ENCODE measurements at regions not wholly inside any gene's neighbourhood (a gene's known extent, or its start where the extent isn't known, plus 50 kb on each side); places are given as distances from the start of the nearest gene placed in this dataset.

DNA sequence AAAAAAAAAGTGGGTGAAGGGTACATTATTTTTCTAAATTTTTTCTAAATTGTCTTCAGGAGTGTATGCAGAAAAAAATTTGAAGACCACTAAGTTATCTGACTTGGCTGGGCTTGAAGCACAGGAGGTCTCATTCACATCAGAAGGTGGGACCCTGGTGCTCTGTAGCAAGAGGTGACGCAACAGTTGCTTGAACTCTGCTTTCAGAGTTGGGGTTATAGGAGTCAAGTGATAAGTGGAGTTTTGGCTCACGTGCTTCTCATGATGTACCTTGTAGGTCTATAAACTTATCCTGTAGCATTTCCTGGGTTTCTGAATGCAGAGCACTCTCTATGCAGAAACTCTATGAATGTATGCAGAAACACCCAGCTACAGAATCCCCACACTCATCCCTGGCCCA lies 58.5 kb upstream of the FOXC1 start:
- no peak for DNase-seq (ENCODE audit: low read depth, low spot score)

DNA sequence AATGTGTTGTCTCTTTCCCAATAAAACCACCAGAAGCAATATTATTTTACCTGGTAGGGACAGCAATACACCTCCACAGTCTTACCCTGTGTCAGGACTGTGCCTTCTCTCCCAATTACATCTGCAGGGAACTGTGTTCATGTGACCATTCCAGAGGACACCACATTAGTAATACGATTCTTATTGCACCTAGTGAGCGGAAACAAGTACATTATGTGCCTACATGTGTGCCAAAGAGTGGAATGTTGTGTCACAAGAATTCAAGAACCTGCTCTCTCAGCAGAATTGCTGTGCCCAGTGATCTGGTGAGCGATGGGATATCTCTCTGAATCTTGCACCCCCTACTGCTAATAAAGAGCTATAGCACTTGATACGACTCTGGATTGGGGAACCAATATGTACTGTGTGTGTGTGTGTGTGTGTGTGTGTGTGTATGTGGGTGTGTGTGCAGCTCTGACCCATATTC lies 57.4 kb upstream of the FOXC1 start:
- DNase-seq (ENCODE audit: low read depth, low spot score): no peak

DNA sequence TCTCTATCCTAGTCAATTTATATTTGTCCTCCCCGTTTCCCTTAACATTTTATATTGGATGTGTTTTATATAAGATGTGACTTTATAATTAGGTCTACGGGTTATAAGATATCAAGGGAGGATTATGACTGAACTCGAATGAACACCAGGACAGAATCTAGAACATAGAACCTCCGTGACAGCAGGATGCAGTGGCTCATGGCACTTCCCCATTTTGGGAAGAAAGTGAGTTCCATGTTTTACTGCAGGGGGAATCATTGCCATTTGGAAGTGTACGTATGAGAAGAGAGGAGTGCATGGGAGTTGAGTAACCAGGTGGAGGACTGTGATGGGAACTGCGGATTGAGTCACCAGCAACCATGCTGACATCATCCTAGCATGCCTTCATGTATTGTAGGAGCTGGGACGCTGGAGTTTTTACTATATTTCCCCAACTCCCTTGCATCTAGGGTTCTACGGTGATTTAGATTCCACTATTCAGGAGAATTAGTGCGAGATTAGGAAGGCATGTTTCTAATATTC lies 56.1 kb upstream of the FOXC1 start:
- DNase-seq (ENCODE audit: low read depth, low spot score): no peak

DNA sequence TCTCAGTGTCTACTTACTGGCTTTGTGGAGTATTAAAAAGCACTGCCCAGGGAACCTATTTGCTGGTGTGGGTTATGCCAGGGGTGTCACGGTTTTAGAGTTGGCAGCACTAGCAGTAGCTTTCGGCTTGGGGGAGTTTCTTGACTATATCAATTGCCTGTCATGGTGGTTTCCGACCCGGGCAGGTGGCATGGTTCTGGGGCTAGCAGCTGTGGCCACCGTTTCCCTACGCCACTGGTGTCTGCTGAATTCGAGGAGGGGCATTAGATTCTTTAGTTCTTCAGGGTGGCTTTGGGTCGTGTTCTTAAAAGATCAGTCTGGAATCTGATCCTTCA lies 55.6 kb upstream of the FOXC1 start:
- DNase-seq (ENCODE audit: low read depth, low spot score): no peak

DNA sequence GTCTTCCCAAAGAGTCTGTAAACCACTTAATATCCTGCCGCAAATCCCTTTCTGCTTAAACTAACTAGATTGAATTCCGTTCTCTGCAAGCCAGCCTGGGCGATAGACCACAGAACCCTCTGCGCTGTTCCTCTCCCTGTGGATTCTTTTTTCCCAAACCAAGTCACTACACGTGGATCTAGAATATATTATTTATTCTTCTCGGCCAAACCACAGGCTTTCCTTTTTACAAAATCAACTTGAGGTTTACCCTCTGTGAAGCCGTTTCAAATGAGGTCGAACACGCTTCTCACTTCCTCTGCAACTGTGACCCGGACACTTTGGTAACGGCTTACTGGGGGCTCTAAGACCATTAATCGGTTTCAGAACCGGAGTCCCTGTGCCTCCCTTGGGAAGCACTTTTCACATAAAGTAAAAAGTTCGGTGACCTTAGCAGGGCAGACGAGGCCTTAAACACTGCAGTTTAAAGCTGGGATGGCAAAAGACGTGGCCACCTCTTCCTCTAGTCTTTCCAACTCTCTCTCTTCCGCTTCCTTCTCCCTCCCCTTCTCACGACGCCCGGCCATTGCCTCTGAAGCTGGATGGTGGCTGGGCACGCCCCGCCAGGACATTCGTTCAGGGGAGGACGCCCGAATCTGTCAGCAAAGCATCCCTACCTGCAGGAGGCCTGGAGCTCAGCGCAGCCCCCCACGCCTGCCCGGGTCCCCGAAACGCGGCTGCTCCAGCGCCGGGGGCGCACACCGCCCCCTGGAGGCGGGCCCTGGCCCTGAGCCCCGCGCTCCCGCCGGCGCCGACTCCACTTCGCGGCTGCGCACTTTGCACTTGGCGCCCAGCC lies 55.0 kb upstream of the FOXC1 start:
- DNase-seq (ENCODE audit: low read depth, low spot score): peak; percentile 76

DNA sequence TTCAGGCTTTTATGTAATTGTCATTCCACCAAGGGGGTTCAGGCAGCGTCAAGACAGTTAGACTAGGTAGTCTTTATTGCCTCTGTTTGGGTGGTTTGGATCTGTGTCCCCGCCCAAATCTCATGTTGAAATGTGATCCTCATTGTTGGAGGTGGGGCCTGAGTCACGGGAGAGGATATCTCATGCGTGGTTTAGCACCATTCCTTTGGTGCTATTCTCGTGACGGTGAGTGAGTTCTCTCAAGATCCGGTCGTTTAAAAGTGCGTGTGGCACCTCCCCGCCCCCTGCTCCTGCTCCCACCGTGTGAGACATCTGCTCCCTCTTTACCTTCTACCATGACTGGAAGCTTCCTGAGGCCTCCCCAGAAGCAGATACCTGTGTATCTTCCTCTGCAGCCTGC lies 51.3 kb upstream of the FOXC1 start:
- DNase-seq (ENCODE audit: low read depth, low spot score): no peak
